Karpas-422 (cell line): ENCODE measurements at regions not wholly inside any gene's neighbourhood (a gene's known extent, or its start where the extent isn't known, plus 50 kb on each side); places are given as distances from the start of the nearest gene placed in this dataset.

Experiments used
- DNase-seq: peaks from one replicate; pipeline ENCODE4 v3.0.0-alpha.2; 2015
- H2AFZ ChIP-seq: fragments of 200-600 bp; sonication (generic); 2 replicates; pipeline ENCODE4 v1.6.1; 2014; ENCODE audit warnings: antibody characterized with exemption, low read length, mixed read lengths
- H3K27ac ChIP-seq: fragments of 200-600 bp; sonication (generic); 2 replicates; pipeline ENCODE4 v1.5.1; 2014; ENCODE audit warnings: mild to moderate bottlenecking, low read length, moderate library complexity
- H3K27me3 ChIP-seq: fragments of 200-600 bp; sonication (generic); 2 replicates; pipeline ENCODE4 v1.6.1; 2014; ENCODE audit warnings: low read length, mixed read lengths
- H3K36me3 ChIP-seq: fragments of 200-600 bp; sonication (generic); 2 replicates; pipeline ENCODE4 v1.6.1; 2014; ENCODE audit warnings: low read length, mixed read lengths; ENCODE audit not compliant: insufficient read depth
- H3K4me1 ChIP-seq: fragments of 200-600 bp; sonication (generic); 2 replicates; pipeline ENCODE4 v1.6.1; 2014; ENCODE audit warnings: mild to moderate bottlenecking, low read length, mixed read lengths
- H3K4me2 ChIP-seq: fragments of 200-600 bp; sonication (generic); 2 replicates; pipeline ENCODE4 v1.6.1; 2014; ENCODE audit warnings: low read length, low read depth, mild to moderate bottlenecking; ENCODE audit not compliant: poor library complexity, severe bottlenecking
- H3K4me3 ChIP-seq: fragments of 200-600 bp; sonication (generic); 2 replicates; pipeline ENCODE4 v1.5.1; 2014; ENCODE audit warnings: mild to moderate bottlenecking, antibody characterized with exemption, low read length, mixed read lengths
- H3K79me2 ChIP-seq: fragments of 200-600 bp; sonication (generic); 2 replicates; pipeline ENCODE4 v1.6.1; 2014; ENCODE audit warnings: mild to moderate bottlenecking, low read length, mixed read lengths
- H3K9ac ChIP-seq: fragments of 200-600 bp; sonication (generic); 2 replicates; pipeline ENCODE4 v1.6.0; 2014; ENCODE audit warnings: low read length
- H3K9me2 ChIP-seq: fragments of 200-600 bp; sonication (generic), shearing (Covaris generic); replicated peaks from 2 replicates; pipeline ENCODE4 v1.6.0; 2014; ENCODE audit warnings: mild to moderate bottlenecking, low read length, moderate library complexity; ENCODE audit not compliant: insufficient read depth
- H3K9me3 ChIP-seq: fragments of 300-700, 200-600 bp; sonication (generic); 2 replicates; pipeline ENCODE4 v1.6.1; 2014; ENCODE audit warnings: low read length, mixed read lengths
- H4K20me1 ChIP-seq: fragments of 200-600 bp; sonication (generic); 2 replicates; pipeline ENCODE4 v1.6.1; 2014; ENCODE audit warnings: mild to moderate bottlenecking, antibody characterized with exemption, low read length, low read depth; ENCODE audit not compliant: insufficient read depth

GRCh38 chr13:34578917-34579316 is 363.2 kb upstream of the NBEA start:
- H3K36me3 ChIP-seq, result no peaks in the 10 kb centered on the region
- no peak overlapping the region for H3K4me2 ChIP-seq
- H3K9ac ChIP-seq, result no peak overlapping the region
- H3K9me2 ChIP-seq, result no peaks in the 10 kb centered on the region
- H3K9me3 ChIP-seq, result no peaks in the 10 kb centered on the region
- no peaks in the 10 kb centered on the region for H4K20me1 ChIP-seq
- no peaks in the 10 kb centered on the region for H3K79me2 ChIP-seq
- no peak overlapping the region for H2AFZ ChIP-seq
- H3K4me3 ChIP-seq, result no peak overlapping the region
- DNase-seq, result no peak
- no peak overlapping the region for H3K27ac ChIP-seq
- H3K4me1 ChIP-seq, result no peaks in the 10 kb centered on the region
- H3K27me3 ChIP-seq, result no peaks in the 10 kb centered on the region

DNA sequence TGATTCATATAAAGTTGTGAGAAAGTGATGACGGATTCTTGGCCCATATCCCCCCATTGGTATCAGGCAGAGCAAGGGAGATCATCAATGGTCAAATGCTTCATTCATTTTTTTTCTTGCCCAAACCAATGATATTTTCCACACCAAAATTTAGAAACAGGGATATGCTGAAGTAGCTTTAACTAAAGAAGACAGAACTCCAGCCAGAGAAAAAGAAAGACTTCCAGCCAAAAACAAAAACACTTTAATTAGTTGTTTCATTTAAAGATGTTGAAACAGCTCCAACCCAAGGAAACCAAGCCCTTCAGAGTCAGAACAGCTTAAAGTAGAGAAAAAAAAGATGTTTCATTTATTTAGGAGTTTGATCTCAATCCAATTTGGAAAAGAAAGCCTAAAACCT is 358.9 kb upstream of the NBEA start:
- H3K4me1 ChIP-seq, result no peaks in the 10 kb centered on the region
- H3K4me2 ChIP-seq, result no peak overlapping the region
- H3K9me3 ChIP-seq, result no peaks in the 10 kb centered on the region
- H3K9me2 ChIP-seq, result no peaks in the 10 kb centered on the region
- no peaks in the 10 kb centered on the region for H4K20me1 ChIP-seq
- no peaks in the 10 kb centered on the region for H3K27me3 ChIP-seq
- no peak overlapping the region for H3K9ac ChIP-seq
- no peaks in the 10 kb centered on the region for H3K79me2 ChIP-seq
- no peaks in the 10 kb centered on the region for H3K36me3 ChIP-seq
- no peak overlapping the region for H3K27ac ChIP-seq
- no peak for DNase-seq
- no peak overlapping the region for H3K4me3 ChIP-seq
- no peak overlapping the region for H2AFZ ChIP-seq

GRCh38 chr13:34587576-34587975 is 354.5 kb upstream of the NBEA start:
- DNase-seq, result no peak
- no peaks in the 10 kb centered on the region for H3K9me2 ChIP-seq

GRCh38 chr13:34588362-34588761 is 353.7 kb upstream of the NBEA start:
- no peaks in the 10 kb centered on the region for H3K27me3 ChIP-seq
- H3K4me1 ChIP-seq, result no peaks in the 10 kb centered on the region
- no peak overlapping the region for H3K27ac ChIP-seq
- no peaks in the 10 kb centered on the region for H3K9me2 ChIP-seq
- no peak overlapping the region for H2AFZ ChIP-seq
- H3K4me2 ChIP-seq, result no peak overlapping the region
- no peaks in the 10 kb centered on the region for H3K9me3 ChIP-seq
- no peak overlapping the region for H3K4me3 ChIP-seq
- no peak for DNase-seq
- H3K36me3 ChIP-seq, result no peaks in the 10 kb centered on the region
- no peaks in the 10 kb centered on the region for H3K79me2 ChIP-seq
- H3K9ac ChIP-seq, result no peak overlapping the region
- no peaks in the 10 kb centered on the region for H4K20me1 ChIP-seq

More at GRCh38 chr13:34587576-34587975, 354.5 kb upstream of the NBEA start:
- Histone ChIP-seq H3K9me3 (no peaks in the 10 kb centered on the region), H3K9ac (no peak overlapping the region), H2AFZ (no peak overlapping the region), H3K27ac (no peak overlapping the region), H3K36me3 (no peaks in the 10 kb centered on the region), H3K4me3 (no peak overlapping the region), H3K4me2 (no peak overlapping the region), H3K4me1 (no peaks in the 10 kb centered on the region), H3K27me3 (no peaks in the 10 kb centered on the region), H3K79me2 (no peaks in the 10 kb centered on the region), H4K20me1 (no peaks in the 10 kb centered on the region)

DNA sequence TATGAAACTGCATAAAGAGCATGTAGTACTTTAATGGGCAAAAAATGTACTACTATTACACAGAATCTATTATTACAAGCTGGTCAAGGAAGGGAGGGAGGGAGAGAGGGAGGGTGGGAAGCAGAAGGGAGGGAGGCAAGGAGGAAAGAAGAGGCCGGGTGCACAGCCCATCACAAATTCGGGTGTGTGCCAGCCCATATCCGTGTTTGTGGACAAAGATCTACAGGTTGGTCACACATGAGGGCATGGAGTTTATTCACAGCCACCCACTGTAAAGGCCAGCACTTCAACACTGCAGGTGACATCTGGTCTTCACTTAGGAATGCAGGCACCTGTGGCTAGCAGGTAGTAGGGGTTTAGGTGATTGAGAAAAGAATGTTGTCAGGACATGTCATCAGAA is 352.5 kb upstream of the NBEA start:
- DNase-seq, result no peak
- Histone ChIP-seq H4K20me1 (no peaks in the 10 kb centered on the region), H3K27ac (no peak overlapping the region), H3K4me1 (no peaks in the 10 kb centered on the region), H3K9me3 (no peaks in the 10 kb centered on the region), H3K9ac (no peak overlapping the region), H3K27me3 (no peaks in the 10 kb centered on the region), H2AFZ (no peak overlapping the region), H3K79me2 (no peaks in the 10 kb centered on the region), H3K36me3 (no peaks in the 10 kb centered on the region), H3K4me2 (no peak overlapping the region), H3K9me2 (no peaks in the 10 kb centered on the region), H3K4me3 (no peak overlapping the region)

DNA sequence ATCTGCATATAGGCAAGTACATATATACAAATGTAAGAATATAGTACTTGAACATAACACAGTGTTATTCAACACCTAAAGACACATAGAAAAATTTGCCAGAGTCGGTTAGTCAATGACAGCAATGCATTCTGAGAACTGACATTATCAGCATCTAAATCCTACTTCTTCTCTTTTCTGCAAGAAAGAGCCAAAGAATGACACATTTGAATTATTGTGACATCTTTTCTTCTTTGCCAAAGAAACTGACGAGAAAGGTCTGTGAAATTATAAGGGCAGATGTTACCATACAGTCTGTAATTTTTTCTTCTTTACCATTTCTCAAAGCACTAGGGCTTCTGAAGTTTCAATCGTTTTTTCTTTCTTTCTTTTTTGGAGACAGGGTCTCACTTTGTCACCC is 350.9 kb upstream of the NBEA start:
- Histone ChIP-seq H3K9ac (no peak overlapping the region), H3K27me3 (no peaks in the 10 kb centered on the region), H3K9me3 (no peaks in the 10 kb centered on the region), H3K4me1 (no peaks in the 10 kb centered on the region), H4K20me1 (no peaks in the 10 kb centered on the region), H3K4me2 (no peak overlapping the region), H3K9me2 (no peaks in the 10 kb centered on the region), H3K79me2 (no peaks in the 10 kb centered on the region), H3K4me3 (no peak overlapping the region), H3K27ac (no peak overlapping the region), H3K36me3 (no peaks in the 10 kb centered on the region), H2AFZ (no peak overlapping the region)
- DNase-seq, result no peak

GRCh38 chr13:34591900-34592529 is 350.1 kb upstream of the NBEA start:
- no peak for DNase-seq
- H3K79me2 ChIP-seq, result no peaks in the 10 kb centered on the region
- H3K4me3 ChIP-seq, result no peak overlapping the region
- H3K27me3 ChIP-seq, result no peaks in the 10 kb centered on the region
- H2AFZ ChIP-seq, result no peak overlapping the region
- no peak overlapping the region for H3K9ac ChIP-seq
- H3K9me3 ChIP-seq, result no peaks in the 10 kb centered on the region
- no peaks in the 10 kb centered on the region for H3K36me3 ChIP-seq
- no peaks in the 10 kb centered on the region for H3K9me2 ChIP-seq
- H3K27ac ChIP-seq, result no peak overlapping the region
- no peaks in the 10 kb centered on the region for H4K20me1 ChIP-seq
- no peak overlapping the region for H3K4me2 ChIP-seq
- H3K4me1 ChIP-seq, result no peaks in the 10 kb centered on the region

- H3K9ac ChIP-seq, result no peak overlapping the region
- H3K9me2 ChIP-seq, result no peaks in the 10 kb centered on the region
- no peak overlapping the region for H3K4me2 ChIP-seq
- H2AFZ ChIP-seq, result no peak overlapping the region
- H3K4me1 ChIP-seq, result no peaks in the 10 kb centered on the region
- H4K20me1 ChIP-seq, result no peaks in the 10 kb centered on the region
- H3K27me3 ChIP-seq, result no peaks in the 10 kb centered on the region
- H3K27ac ChIP-seq, result no peak overlapping the region
- no peak for DNase-seq
- H3K79me2 ChIP-seq, result no peaks in the 10 kb centered on the region
- H3K36me3 ChIP-seq, result no peaks in the 10 kb centered on the region
- H3K9me3 ChIP-seq, result no peaks in the 10 kb centered on the region
- no peak overlapping the region for H3K4me3 ChIP-seq
These were observed 348.4 kb upstream of the NBEA start for GRCh38 chr13:34593658-34594057.

GRCh38 chr13:34594507-34594906 is 347.6 kb upstream of the NBEA start:
- no peak for DNase-seq
- Histone ChIP-seq H3K27ac (no peak overlapping the region), H3K4me2 (no peak overlapping the region), H3K9ac (no peak overlapping the region), H3K36me3 (no peaks in the 10 kb centered on the region), H3K4me3 (no peak overlapping the region), H3K4me1 (no peaks in the 10 kb centered on the region), H3K27me3 (no peaks in the 10 kb centered on the region), H3K9me2 (no peaks in the 10 kb centered on the region), H2AFZ (no peak overlapping the region), H3K9me3 (no peaks in the 10 kb centered on the region), H4K20me1 (no peaks in the 10 kb centered on the region), H3K79me2 (no peaks in the 10 kb centered on the region)
